NCI-H2081 (cell line): ENCODE measurements at regions not wholly inside any gene's neighbourhood (a gene's known extent, or its start where the extent isn't known, plus 50 kb on each side); places are given as distances from the start of the nearest gene placed in this dataset.
A peak's percentile ranks its signal among the peaks of the same experiment; 100 is the strongest.

Source experiments
- DNase-seq, 2 experiments: peaks; one replicate each; lab custom pipeline; 2025; lab: John Stamatoyannopoulos, UW

GRCh38 chr13:48761256-48761655 is 107.5 kb downstream of the CYSLTR2 start:
- DNase-seq: no peak

GRCh38 chr13:48769107-48769704 is 115.5 kb downstream of the CYSLTR2 start:
- DNase-seq: peak; percentile 77 to 79

DNA sequence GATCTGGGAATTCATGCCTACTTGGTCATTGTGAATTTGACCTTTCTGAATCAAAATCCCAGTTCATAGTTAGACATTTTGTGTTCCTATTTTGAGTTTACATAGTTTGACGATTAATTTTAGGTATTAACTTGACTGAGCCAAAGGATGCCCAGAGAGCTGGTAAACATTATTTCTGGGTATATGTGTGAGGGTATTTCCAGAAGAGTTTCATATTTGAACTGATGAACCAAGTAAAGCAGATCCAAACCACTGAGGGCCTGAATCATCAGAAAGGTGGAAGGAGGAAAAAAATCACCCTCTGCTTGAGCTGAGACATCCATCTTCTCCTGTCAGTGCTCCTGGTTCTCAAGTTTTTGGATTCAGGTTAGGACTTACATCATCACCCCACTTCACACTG is 116.6 kb downstream of the CYSLTR2 start:
- DNase-seq: no peak

- DNase-seq: no peak
Observed at GRCh38 chr13:48772908-48773307, 119.2 kb downstream of the CYSLTR2 start.

DNA sequence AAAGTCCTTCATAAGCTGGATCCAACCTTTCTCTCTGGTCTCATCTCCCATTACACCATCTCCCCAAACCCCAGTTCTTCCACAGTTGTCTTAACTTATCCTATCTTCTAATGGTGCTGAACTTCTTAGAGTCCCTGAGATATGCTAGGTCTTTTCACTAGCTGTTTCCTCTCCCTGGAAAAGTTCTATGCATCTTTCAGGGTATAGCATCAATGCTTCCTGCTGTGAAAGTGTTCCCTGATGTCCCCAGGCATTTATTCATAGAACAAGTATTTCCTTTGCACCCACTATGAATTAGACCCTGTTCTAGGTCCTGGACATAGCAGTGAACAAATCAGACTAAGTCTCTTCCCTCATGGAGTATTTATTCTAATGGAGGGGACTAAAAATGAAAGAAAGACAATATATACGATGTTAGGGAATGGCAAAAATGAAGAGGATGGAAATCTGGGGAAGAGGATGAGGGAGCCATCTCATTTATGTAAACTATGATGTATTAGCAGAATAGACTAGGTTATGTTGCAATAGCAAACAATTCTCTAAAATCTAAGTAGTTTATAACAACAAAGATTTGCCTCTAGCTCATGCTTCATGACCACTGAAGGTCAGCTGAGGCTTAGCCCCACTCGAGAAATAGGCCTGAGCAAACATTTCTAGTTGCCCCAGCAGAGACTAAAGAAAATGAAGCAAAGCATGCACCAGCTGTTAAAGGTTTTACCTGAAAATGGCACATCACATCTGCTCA is 120.0 kb downstream of the CYSLTR2 start:
- no peak for DNase-seq

- DNase-seq: no peak
Observed at GRCh38 chr13:48775285-48775684, 121.6 kb downstream of the CYSLTR2 start.

DNA sequence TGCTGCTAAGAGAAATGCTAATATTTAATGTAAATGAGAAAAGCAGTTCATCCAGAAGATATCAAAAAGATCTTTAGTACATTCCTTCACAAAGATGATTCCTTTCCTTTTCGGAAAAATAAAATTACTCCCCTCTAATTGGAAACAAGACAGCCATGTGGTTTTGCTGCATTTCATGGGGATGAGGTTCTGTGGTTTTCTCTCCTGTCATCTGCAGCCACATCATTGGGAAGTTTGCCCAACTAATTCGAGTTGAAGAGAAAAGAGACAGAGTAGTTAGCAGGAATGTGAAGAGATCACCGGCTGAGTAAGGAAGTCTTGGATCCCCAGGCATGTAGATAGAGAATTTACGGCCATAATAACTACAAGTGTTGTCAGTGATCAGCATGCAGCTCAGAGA is 122.1 kb downstream of the CYSLTR2 start:
- no peak for DNase-seq

GRCh38 chr13:48776401-48776800 is 122.7 kb downstream of the CYSLTR2 start:
- DNase-seq: no peak

DNA sequence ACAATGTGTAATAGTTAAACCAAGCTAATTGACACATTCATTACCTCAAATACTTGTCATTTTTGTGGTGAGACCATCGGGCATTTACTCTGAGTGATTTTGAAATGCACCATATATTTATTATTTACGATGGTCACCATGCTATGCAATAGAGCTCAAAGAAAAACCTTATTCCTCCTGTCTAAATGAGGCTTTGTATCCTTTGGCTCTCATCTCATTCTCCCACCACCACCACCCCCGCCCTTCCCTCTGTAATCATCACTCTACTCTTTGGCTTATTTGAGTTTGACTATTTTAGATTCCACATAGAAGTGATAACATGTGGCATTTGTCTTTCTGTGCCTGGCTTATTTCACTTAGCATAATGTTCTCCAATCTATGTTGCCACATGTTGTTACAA is 124.9 kb downstream of the CYSLTR2 start:
- DNase-seq: no peak

GRCh38 chr13:48780713-48781341 is 127.1 kb downstream of the CYSLTR2 start:
- DNase-seq: no peak

DNA sequence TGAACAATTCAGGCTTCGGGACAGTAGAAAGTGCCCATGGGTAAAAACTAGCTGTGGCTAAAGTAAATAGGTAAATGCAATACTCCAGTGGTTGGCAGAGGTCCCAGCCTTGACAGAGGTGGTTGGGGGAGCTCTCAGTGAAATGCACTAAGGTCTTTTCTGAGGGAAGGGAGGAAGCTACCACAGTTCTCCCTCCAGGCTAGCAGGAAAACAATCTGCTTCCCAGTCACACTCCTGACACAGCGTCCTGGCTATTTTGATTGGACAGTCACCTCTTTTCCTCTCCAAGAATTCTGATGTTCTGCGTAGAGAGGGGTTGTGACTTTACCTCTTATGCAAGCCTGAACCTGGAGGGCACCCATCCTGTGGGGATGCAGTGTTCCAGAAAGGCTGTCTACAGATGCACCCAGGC is 128.7 kb downstream of the CYSLTR2 start:
- no peak for DNase-seq

DNA sequence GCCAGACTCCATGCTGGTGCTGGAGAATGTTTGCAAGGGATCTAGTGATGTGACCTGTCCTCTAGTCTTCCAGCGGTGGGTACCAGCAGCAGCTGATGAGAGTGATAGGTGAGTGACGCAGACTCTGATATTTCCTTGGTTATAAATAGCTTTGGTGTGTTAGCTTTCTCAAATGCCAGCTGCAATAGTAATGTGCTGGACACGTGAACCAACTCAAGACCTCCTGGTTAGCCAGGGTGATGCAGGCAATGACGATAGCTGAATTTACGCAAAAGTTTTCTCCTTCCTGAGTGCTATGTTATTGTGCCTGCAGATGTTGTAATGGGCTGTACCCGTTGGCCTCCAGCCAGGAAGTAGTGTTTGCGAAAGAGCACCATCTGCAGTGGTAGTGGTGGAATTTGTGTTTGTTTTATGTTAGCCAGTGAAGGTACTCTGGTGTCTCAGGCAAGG is 129.5 kb downstream of the CYSLTR2 start:
- no peak for DNase-seq

GRCh38 chr13:48783695-48784230 is 130.0 kb downstream of the CYSLTR2 start:
- DNase-seq: no peak

DNA sequence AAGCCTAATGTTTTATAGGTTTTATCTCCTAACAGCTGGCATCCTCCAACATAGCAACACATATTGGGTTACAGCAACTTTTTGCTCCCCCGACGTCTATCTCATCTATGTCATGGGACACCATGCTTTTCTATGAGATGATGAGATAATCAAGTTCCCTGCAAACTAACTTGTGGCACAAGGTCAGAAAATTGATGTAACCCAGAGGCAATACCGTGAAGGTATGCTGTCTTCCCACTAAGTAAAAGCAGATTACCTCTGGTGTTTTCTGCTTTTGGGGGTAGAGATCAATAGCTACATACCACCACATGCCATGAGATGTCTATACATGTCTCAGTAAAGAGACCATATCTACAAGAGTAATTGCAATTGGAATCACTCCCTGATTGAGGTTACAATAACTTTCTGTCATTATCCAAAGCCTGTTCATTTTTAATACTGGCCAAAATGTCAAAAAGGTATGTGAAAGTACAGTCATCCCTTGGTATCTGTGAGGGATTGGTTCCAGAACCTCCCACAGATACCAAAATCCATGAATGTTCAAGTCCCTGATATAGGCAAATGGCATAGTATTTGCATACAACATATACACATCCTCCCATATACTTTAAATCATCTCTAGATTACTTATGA is 131.3 kb downstream of the CYSLTR2 start:
- no peak for DNase-seq

DNA sequence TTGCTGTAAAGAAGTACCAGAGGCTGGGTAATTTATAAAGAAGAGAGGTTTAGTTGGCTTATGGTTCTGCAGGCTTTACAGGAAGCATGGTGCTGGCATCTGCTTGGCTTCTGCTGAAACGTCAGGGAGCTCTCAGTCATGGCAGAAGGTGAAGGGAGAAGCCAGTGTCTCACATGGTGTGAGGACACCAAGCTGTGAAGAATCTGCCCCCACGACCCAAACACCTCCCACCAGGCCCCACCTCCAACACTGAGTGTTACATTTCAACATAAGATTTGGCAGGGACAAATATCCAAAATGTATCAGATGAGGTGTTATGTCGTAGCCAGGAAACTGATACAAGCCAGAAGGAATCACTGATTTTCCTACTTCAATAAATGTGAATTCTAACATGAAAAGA is 136.5 kb downstream of the CYSLTR2 start:
- no peak for DNase-seq

DNA sequence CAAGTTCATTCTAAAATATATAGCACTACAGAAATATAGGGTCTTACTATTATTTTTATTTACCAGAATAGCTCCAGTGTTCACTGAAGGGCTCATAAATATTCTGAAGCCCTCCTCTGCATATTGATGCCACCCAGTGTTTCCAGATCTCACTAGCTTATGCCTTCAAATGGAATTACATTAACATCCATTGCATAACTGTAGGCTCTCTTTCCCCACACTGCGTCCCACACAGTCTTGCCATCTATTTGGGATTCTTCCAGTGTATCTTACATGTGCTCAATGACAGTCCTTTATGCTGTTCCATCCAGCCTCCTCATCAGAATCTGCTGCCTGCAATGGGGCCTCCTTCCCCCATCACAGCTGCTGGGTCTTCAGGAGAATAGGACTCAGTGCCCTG is 137.2 kb downstream of the CYSLTR2 start:
- no peak for DNase-seq

DNA sequence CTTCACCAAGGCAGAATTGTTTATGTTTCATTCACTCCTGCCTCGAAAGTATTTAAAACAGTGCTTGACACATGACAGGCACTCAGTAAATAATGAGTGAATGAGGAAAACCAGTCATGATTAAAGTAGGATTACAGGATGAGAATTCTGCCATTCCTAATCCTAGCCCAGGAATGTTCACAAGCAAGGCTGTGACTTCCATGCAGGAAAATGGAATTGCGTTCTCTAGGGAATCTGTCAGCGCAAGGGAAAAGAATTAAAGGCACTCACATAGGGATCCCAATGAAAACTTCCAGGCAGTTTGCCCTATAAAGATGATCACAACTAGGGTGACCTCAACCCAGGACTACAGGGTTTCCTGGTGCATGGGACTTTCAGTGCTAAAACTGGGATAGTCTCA is 143.4 kb downstream of the CYSLTR2 start:
- DNase-seq: no peak

- no peak for DNase-seq
Observed at GRCh38 chr13:48797761-48798160, 144.0 kb downstream of the CYSLTR2 start.

- DNase-seq: no peak
Observed at GRCh38 chr13:48798180-48798579, 144.5 kb downstream of the CYSLTR2 start.

DNA sequence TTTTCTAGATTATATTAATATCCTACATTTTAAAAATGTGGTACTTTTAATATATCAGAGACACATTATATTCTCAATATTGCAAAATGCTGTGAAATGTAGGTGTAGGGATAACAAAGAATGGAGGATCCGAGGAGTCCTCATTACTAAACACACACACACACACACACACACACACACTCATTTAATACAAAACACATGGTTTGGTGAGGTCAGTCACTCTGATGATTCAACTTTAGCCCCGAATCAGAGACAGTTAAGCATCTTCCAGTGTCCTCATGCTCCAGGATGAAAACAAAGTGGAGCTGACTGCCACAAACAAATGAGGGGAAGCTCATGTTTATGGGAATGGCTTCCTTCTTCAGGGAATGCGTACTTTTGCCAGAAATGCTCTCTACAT is 147.5 kb downstream of the CYSLTR2 start:
- no peak for DNase-seq

- no peak for DNase-seq
Observed at GRCh38 chr13:48804821-48805601, 151.3 kb downstream of the CYSLTR2 start.

GRCh38 chr13:48806522-48806921 is 152.8 kb downstream of the CYSLTR2 start:
- no peak for DNase-seq
